Stomach (tissue), 4 donors: ENCODE measurements at regions not wholly inside any gene's neighbourhood (a gene's known extent, or its start where the extent isn't known, plus 50 kb on each side); places are given as distances from the start of the nearest gene placed in this dataset.

Experiments used
- CTCF ChIP-seq, 7 experiments: fragments of 450-650 bp in 4 of 7; fragments of 200-600 bp in 3 of 7; sonication (generic) in 3 of 7; IDR thresholded peaks; one replicate each; pipeline ENCODE4 v1.5.1; 2016 to 2019; ENCODE audit warnings: antibody characterized with exemption in 7 of 7, control low read depth in 2 of 7, mild to moderate bottlenecking in 1 of 7
- EP300 ChIP-seq: sonication (generic); formaldehyde crosslinking; IDR thresholded peaks from one replicate; pipeline ENCODE4 v1.6.1; 2017; ENCODE audit warnings: antibody characterized with exemption
- POLR2A ChIP-seq, 4 donors: fragments of 450-650 bp; IDR thresholded peaks; one replicate each; pipeline ENCODE4 v1.6.1; 2016; ENCODE audit warnings: antibody characterized with exemption in 4 of 4, control low read depth in 2 of 4, mild to moderate bottlenecking in 1 of 4, moderate library complexity in 1 of 4
- POLR2AphosphoS5 ChIP-seq, 3 donors: sonication (generic); formaldehyde crosslinking; IDR thresholded peaks; one replicate each; pipeline ENCODE4 v1.6.1; 2016; ENCODE audit warnings: antibody characterized with exemption in 3 of 3

GRCh38 chr2:162925595-162925994, 87.0 kb upstream of the KCNH7 start:
- TF ChIP-seq CTCF (IDR thresholded peaks at IDR 0.05) (no peak), POLR2AphosphoS5 (IDR thresholded peaks at IDR 0.05) (no peak), POLR2A (IDR thresholded peaks at IDR 0.05) (no peak), EP300 (no peak)
